Uterus (tissue), 3 donors: ENCODE measurements at regions not wholly inside any gene's neighbourhood (a gene's known extent, or its start where the extent isn't known, plus 50 kb on each side); places are given as distances from the start of the nearest gene placed in this dataset.

Experiments
- DNase-seq, 2 donors: peaks; one replicate each; pipeline ENCODE4 v3.0.0-alpha.2; 2019 to 2020
- H3K27ac ChIP-seq, 2 donors: fragments of 200-600 bp; sonication (generic); 1 replicate in 1 of 2; 2 replicates in 1 of 2; pipeline ENCODE4 v1.5.1; 2016 to 2018
- H3K27me3 ChIP-seq, 2 donors: fragments of 200-600 bp; sonication (generic); one replicate each; pipeline ENCODE4 v1.5.1; 2018 to 2019; ENCODE audit warnings: control low read depth in 1 of 2
- H3K36me3 ChIP-seq, 2 donors: fragments of 200-600 bp; sonication (generic); one replicate each; pipeline ENCODE4 v1.5.1; 2019; ENCODE audit warnings: control low read depth in 1 of 2
- H3K4me1 ChIP-seq, 2 donors: fragments of 200-600 bp; sonication (generic); one replicate each; pipeline ENCODE4 v1.5.1; 2018 to 2019; ENCODE audit warnings: control low read depth in 1 of 2
- H3K4me3 ChIP-seq, 2 donors: fragments of 200-600 bp; sonication (generic); 1 replicate in 1 of 2; 2 replicates in 1 of 2; pipeline ENCODE4 v1.5.1; 2018 to 2019; ENCODE audit warnings: mild to moderate bottlenecking in 1 of 2
- H3K9me3 ChIP-seq, 2 donors: fragments of 200-600 bp; sonication (generic); one replicate each; pipeline ENCODE4 v1.5.1; 2019; ENCODE audit warnings: control low read depth in 1 of 2
- CTCF ChIP-seq, 4 experiments: fragments of 200-600 bp in 2 of 4; fragments of 450-650 bp in 2 of 4; sonication (generic) in 2 of 4; IDR thresholded peaks; one replicate each; pipeline ENCODE4 v1.5.1; 2016 to 2019; ENCODE audit warnings: antibody characterized with exemption in 4 of 4, mild to moderate bottlenecking in 2 of 4, moderate library complexity in 1 of 4
- POLR2A ChIP-seq, 2 donors: fragments of 450-650 bp; IDR thresholded peaks; one replicate each; pipeline ENCODE4 v1.6.1; 2016; ENCODE audit warnings: antibody characterized with exemption in 2 of 2, mild to moderate bottlenecking in 1 of 2, moderate library complexity in 1 of 2
- intact Hi-C: fragments of 100-400 bp; cut with DNase I; formaldehyde crosslinking; loops from one replicate; pipeline ENCODE4 v1.15.1; 2023; ENCODE audit warnings: low total_unique reads
- donor health status: DM: yes; HTN: yes; CAD: no.

DNA sequence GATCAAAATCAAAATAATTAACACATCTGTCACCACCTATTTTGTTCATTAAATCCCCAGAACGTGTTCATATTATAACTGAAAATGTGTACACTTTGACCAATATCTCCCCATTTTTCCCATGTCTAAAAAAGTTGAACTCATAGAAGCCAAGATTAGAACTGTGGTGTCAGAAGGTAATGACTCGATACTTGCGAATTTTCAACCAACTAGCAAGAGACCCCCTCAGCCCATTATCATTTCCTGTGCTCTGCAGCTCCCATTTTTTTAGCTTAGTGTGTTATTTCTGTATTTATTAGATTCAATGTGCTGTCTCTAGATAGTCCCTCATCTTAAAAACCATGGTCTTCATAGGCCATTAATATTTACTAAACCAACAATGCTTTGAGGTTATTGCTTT, 248.7 kb upstream of the PIK3C3 start:
- no peak for DNase-seq
- H3K9me3 ChIP-seq, result no peaks in the 10 kb centered on the region
- no peaks in the 10 kb centered on the region for H3K4me1 ChIP-seq
- no peak overlapping the region for H3K27ac ChIP-seq
- H3K36me3 ChIP-seq, result no peaks in the 10 kb centered on the region
- H3K27me3 ChIP-seq, result no peaks in the 10 kb centered on the region
- no peak overlapping the region for H3K4me3 ChIP-seq
- intact Hi-C loops, result no loop called here
- TF ChIP-seq POLR2A (IDR thresholded peaks at IDR 0.05) (no peak), CTCF (IDR thresholded peaks at IDR 0.05) (no peak)

- Histone ChIP-seq H3K4me3 (no peak overlapping the region), H3K4me1 (no peaks in the 10 kb centered on the region), H3K9me3 (no peaks in the 10 kb centered on the region), H3K27ac (no peak overlapping the region), H3K27me3 (no peaks in the 10 kb centered on the region), H3K36me3 (no peaks in the 10 kb centered on the region)
- intact Hi-C loops, result no loop called here
- DNase-seq, result no peak
- no peak for TF ChIP-seq POLR2A (IDR thresholded peaks at IDR 0.05)
- no peak for TF ChIP-seq CTCF (IDR thresholded peaks at IDR 0.05)
Observed at GRCh38 chr18:41703744-41704530, 251.1 kb upstream of the PIK3C3 start.

- no peak for DNase-seq
- no peaks in the 10 kb centered on the region for H3K27me3 ChIP-seq
- intact Hi-C loops, result no loop called here
- no peak overlapping the region for H3K27ac ChIP-seq
- no peaks in the 10 kb centered on the region for H3K9me3 ChIP-seq
- no peak for TF ChIP-seq POLR2A (IDR thresholded peaks at IDR 0.05)
- no peak for TF ChIP-seq CTCF (IDR thresholded peaks at IDR 0.05)
- H3K4me3 ChIP-seq, result no peak overlapping the region
- H3K4me1 ChIP-seq, result no peaks in the 10 kb centered on the region
- H3K36me3 ChIP-seq, result no peaks in the 10 kb centered on the region
Observed at GRCh38 chr18:41700416-41700815, 254.6 kb upstream of the PIK3C3 start.

DNA sequence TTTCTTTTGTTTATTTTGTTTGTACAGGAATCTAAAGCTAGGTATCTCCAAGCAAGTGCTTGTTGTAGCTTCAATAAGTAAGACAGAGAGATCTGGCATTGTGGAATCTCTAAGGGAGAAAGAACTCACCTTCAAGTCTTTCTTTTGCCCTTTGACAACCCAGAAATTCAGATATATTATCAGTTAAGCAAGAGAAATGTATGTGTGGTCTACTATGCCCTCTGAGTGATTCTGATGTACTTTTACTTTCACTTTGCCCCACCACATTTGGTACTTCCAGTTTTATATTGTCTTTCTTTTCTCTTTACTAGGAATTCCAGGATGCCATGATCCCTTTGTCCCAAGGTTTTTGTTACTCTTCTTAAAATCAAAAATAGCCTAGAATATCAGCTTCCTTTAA, 259.6 kb upstream of the PIK3C3 start:
- Histone ChIP-seq H3K27ac (no peak overlapping the region), H3K4me1 (no peaks in the 10 kb centered on the region), H3K9me3 (no peaks in the 10 kb centered on the region), H3K36me3 (no peaks in the 10 kb centered on the region), H3K4me3 (no peak overlapping the region), H3K27me3 (no peaks in the 10 kb centered on the region)
- intact Hi-C loops, result no loop called here
- TF ChIP-seq POLR2A (IDR thresholded peaks at IDR 0.05), result no peak
- no peak for TF ChIP-seq CTCF (IDR thresholded peaks at IDR 0.05)
- no peak for DNase-seq

DNA sequence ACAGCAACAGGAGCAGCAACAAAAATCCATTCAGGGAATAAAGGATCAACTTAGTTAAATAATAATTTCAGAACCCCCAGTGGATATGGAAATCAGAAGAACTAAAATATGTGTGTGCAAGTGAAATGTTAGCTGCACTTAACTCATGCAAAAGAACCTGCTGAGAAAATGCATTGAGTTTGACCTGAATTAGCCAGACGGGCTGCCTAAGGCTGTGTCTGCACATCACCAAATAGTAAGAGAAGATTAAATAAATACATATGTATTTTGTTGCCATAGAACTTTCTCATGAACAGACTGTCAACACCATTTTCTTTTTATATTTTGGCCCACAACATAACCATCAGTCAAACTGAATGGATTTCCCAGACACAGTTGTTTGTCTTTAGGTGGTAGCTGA, 262.0 kb upstream of the PIK3C3 start:
- intact Hi-C loops, result no loop called here
- Histone ChIP-seq H3K27ac (no peak overlapping the region), H3K36me3 (no peaks in the 10 kb centered on the region), H3K27me3 (no peaks in the 10 kb centered on the region), H3K9me3 (no peaks in the 10 kb centered on the region), H3K4me1 (no peaks in the 10 kb centered on the region), H3K4me3 (no peak overlapping the region)
- TF ChIP-seq POLR2A (IDR thresholded peaks at IDR 0.05) (no peak), CTCF (IDR thresholded peaks at IDR 0.05) (no peak)
- DNase-seq, result no peak
